Amniotic epithelial cell (primary cell): ENCODE measurements at regions not wholly inside any gene's neighbourhood (a gene's known extent, or its start where the extent isn't known, plus 50 kb on each side); places are given as distances from the start of the nearest gene placed in this dataset.
A peak's percentile ranks its signal among the peaks of the same experiment; 100 is the strongest.
"Not testable (repeated sequence)": the region's sequence is repeated elsewhere in the genome, so short reads cannot be mapped to it uniquely, and the experiment has no call there.

Experiments used
- DNase-seq: peaks from one replicate; pipeline ENCODE4 v3.0.0-alpha.2; 2010; ENCODE audit warnings: low read depth

- DNase-seq = peak; percentile 34
These were observed 421.9 kb upstream of the TENM3 start for GRCh38 chr4:181821039-181822004.

GRCh38 chr4:181822005-181822375 lies 421.2 kb upstream of the TENM3 start:
- DNase-seq = peak; percentile 38

- no peak for DNase-seq
These were observed 420.0 kb upstream of the TENM3 start for GRCh38 chr4:181823183-181823582.

GRCh38 chr4:181823645-181824044 lies 419.6 kb upstream of the TENM3 start:
- DNase-seq = no peak

GRCh38 chr4:181825564-181825963 lies 417.6 kb upstream of the TENM3 start:
- DNase-seq = no peak

- DNase-seq = no peak
These were observed 416.0 kb upstream of the TENM3 start for GRCh38 chr4:181827246-181827645.

- DNase-seq = no peak
These were observed 412.7 kb upstream of the TENM3 start for GRCh38 chr4:181830404-181831035.

- no peak for DNase-seq
These were observed 409.1 kb upstream of the TENM3 start for GRCh38 chr4:181834071-181834470.

- DNase-seq = no peak
These were observed 407.9 kb upstream of the TENM3 start for GRCh38 chr4:181835348-181835747.

- no peak for DNase-seq
These were observed 404.9 kb upstream of the TENM3 start for GRCh38 chr4:181838253-181838652.

GRCh38 chr4:181843797-181844196 lies 399.4 kb upstream of the TENM3 start:
- not testable (repeated sequence) for DNase-seq

- no peak for DNase-seq
These were observed 397.6 kb upstream of the TENM3 start for GRCh38 chr4:181845617-181846016.

- no peak for DNase-seq
These were observed 396.3 kb upstream of the TENM3 start for GRCh38 chr4:181846934-181847333.

GRCh38 chr4:181848357-181848756 lies 394.8 kb upstream of the TENM3 start:
- no peak for DNase-seq

GRCh38 chr4:181849472-181849871 lies 393.7 kb upstream of the TENM3 start:
- no peak for DNase-seq

GRCh38 chr4:181853881-181854511 lies 389.2 kb upstream of the TENM3 start:
- no peak for DNase-seq

- no peak for DNase-seq
These were observed 387.9 kb upstream of the TENM3 start for GRCh38 chr4:181855307-181855706.

GRCh38 chr4:181857471-181857870 lies 385.7 kb upstream of the TENM3 start:
- not testable (repeated sequence) for DNase-seq

GRCh38 chr4:181858741-181859140 lies 384.5 kb upstream of the TENM3 start:
- DNase-seq = no peak

GRCh38 chr4:181859439-181859838 lies 383.8 kb upstream of the TENM3 start:
- DNase-seq = no peak

- peak; percentile 49 for DNase-seq
These were observed 383.0 kb upstream of the TENM3 start for GRCh38 chr4:181860157-181860556.

- no peak for DNase-seq
These were observed 382.5 kb upstream of the TENM3 start for GRCh38 chr4:181860668-181861067.

GRCh38 chr4:181863856-181864255 lies 379.3 kb upstream of the TENM3 start:
- no peak for DNase-seq
